IMR-90 (cell line): ENCODE measurements at regions not wholly inside any gene's neighbourhood (a gene's known extent, or its start where the extent isn't known, plus 50 kb on each side); places are given as distances from the start of the nearest gene placed in this dataset.

ENCODE experiments used
- ATAC-seq: fragments of 200-7000 bp; cut with Tn5 transposase; 2 replicates; pipeline ENCODE4 v1.9.1; 2020; ENCODE audit warnings: low read depth, mild to moderate bottlenecking, moderate library complexity
- BruUV-seq: library from RNA; stranded (reverse); fragments of 400-500 nt; replicated peaks from 2 replicates; lab custom pipeline; 2021; lab: Mats Ljungman, UMichigan
- CTCF ChIA-PET: fragments of 300-600 bp; formaldehyde crosslinking; extraction: SDS; loops from one replicate; lab custom pipeline; 2021; ENCODE audit warnings: antibody characterized with exemption; lab: Yijun Ruan, JAX
- POLR2A ChIA-PET: fragments of 300-600 bp; sonication (Branson Sonifier 250); formaldehyde crosslinking; loops from one replicate; lab custom pipeline; 2022; ENCODE audit warnings: antibody characterized with exemption; ENCODE audit not compliant: unreplicated experiment; lab: Charles Lee
- DNase-seq: peaks from one replicate; pipeline ENCODE4 v3.0.0; 2013
- H2AFZ ChIP-seq: replicated peaks from 2 replicates; pipeline ENCODE3; 2013; ENCODE audit warnings: low read length, mild to moderate bottlenecking; ENCODE audit not compliant: poor library complexity
- H2AK5ac ChIP-seq: 2 replicates; pipeline ENCODE4 v1.6.1; 2013; ENCODE audit warnings: low read depth, low read length, inconsistent platforms
- H2AK9ac ChIP-seq: replicated peaks from 2 replicates; pipeline ENCODE3; 2013; ENCODE audit warnings: mild to moderate bottlenecking, low read depth, low read length, moderate library complexity; ENCODE audit not compliant: poor library complexity
- H2BK120ac ChIP-seq: 2 replicates; pipeline ENCODE4 v1.6.1; 2013; ENCODE audit warnings: low read depth, low read length, inconsistent platforms
- H2BK15ac ChIP-seq: 3 replicates; pipeline ENCODE4 v1.6.1; 2013; ENCODE audit warnings: low read depth, low read length, inconsistent platforms
- H2BK20ac ChIP-seq: 2 replicates; pipeline ENCODE4 v1.6.1; 2013; ENCODE audit warnings: low read depth, mild to moderate bottlenecking, inconsistent platforms, low read length, moderate library complexity
- H2BK5ac ChIP-seq: 2 replicates; pipeline ENCODE4 v1.6.1; 2013; ENCODE audit warnings: mild to moderate bottlenecking, low read depth, low read length, inconsistent platforms; ENCODE audit not compliant: poor library complexity, severe bottlenecking
- H3K14ac ChIP-seq: replicated peaks from 2 replicates; pipeline ENCODE4 v1.6.1; 2013; ENCODE audit warnings: low read depth, low read length, inconsistent platforms
- H3K18ac ChIP-seq: 2 replicates; pipeline ENCODE4 v1.6.1; 2013; ENCODE audit warnings: low read depth, low read length, control low read depth
- H3K23ac ChIP-seq: 2 replicates; pipeline ENCODE4 v1.6.1; 2013; ENCODE audit warnings: low read depth, low read length, inconsistent platforms
- H3K27ac ChIP-seq: 2 replicates; pipeline ENCODE4 v1.5.1; 2013; ENCODE audit warnings: mild to moderate bottlenecking, control low read depth, low read length; ENCODE audit not compliant: insufficient read depth
- H3K27me3 ChIP-seq: 2 replicates; pipeline ENCODE4 v1.6.1; 2013; ENCODE audit warnings: low read length; ENCODE audit not compliant: control insufficient read depth, insufficient read depth
- H3K36me3 ChIP-seq: 2 replicates; pipeline ENCODE4 v1.6.1; 2013; ENCODE audit warnings: low read length, mixed read lengths; ENCODE audit not compliant: control insufficient read depth, insufficient read depth
- H3K4ac ChIP-seq: 2 replicates; pipeline ENCODE4 v1.6.1; 2013; ENCODE audit warnings: low read depth, low read length, inconsistent platforms
- H3K4me1 ChIP-seq: 2 replicates; pipeline ENCODE4 v1.6.1; 2013; ENCODE audit warnings: low read length, mixed read lengths; ENCODE audit not compliant: control insufficient read depth, insufficient read depth
- H3K4me2 ChIP-seq: 2 replicates; pipeline ENCODE4 v1.6.1; 2013; ENCODE audit warnings: low read depth, mild to moderate bottlenecking, control low read depth, low read length, moderate library complexity
- H3K4me3 ChIP-seq: 2 replicates; pipeline ENCODE4 v1.5.1; 2013; ENCODE audit warnings: low read depth, mild to moderate bottlenecking, control low read depth, low read length, moderate library complexity; ENCODE audit not compliant: insufficient read depth
- H3K56ac ChIP-seq: 2 replicates; pipeline ENCODE4 v1.6.1; 2013; ENCODE audit warnings: low read length, inconsistent platforms; ENCODE audit not compliant: insufficient read depth; ENCODE audit errors: extremely low read depth
- H3K79me1 ChIP-seq, 2 experiments: 2 replicates each; pipeline ENCODE4 v1.6.1; 2013; ENCODE audit warnings: low read length in 2 of 2, inconsistent platforms in 1 of 2, low read depth in 1 of 2
- H3K9ac ChIP-seq: 2 replicates; pipeline ENCODE4 v1.6.1; 2013; ENCODE audit warnings: low read depth, low read length, control low read depth
- H3K9me1 ChIP-seq: 2 replicates; pipeline ENCODE4 v1.6.1; 2013; ENCODE audit warnings: low read length, inconsistent platforms; ENCODE audit not compliant: insufficient read depth
- H3K9me3 ChIP-seq: 2 replicates; pipeline ENCODE4 v1.6.1; 2013; ENCODE audit warnings: low read length; ENCODE audit not compliant: control insufficient read depth, insufficient read depth
- H4K20me1 ChIP-seq: 2 replicates; pipeline ENCODE4 v1.6.1; 2013; ENCODE audit warnings: low read length, inconsistent platforms; ENCODE audit not compliant: insufficient read depth
- H4K5ac ChIP-seq: 2 replicates; pipeline ENCODE4 v1.6.1; 2013; ENCODE audit warnings: mild to moderate bottlenecking, low read depth, low read length, control low read depth
- H4K8ac ChIP-seq, 2 experiments: 2 replicates each; pipeline ENCODE4 v1.6.1; 2013; ENCODE audit warnings: low read depth in 2 of 2, low read length in 2 of 2, control low read depth in 1 of 2, inconsistent platforms in 1 of 2
- H4K91ac ChIP-seq: 2 replicates; pipeline ENCODE4 v1.6.1; 2013; ENCODE audit warnings: low read depth, low read length, inconsistent platforms; ENCODE audit not compliant: insufficient read depth
- FOS ChIP-seq: fragments of 150-350 bp; IDR thresholded peaks from 2 replicates; pipeline ENCODE4 v1.6.1; 2016; ENCODE audit warnings: low read depth, low read length
- NFE2L2 ChIP-seq: fragments of 150-350 bp; IDR thresholded peaks from 2 replicates; pipeline ENCODE4 v1.6.1; 2016; ENCODE audit warnings: low read depth, mild to moderate bottlenecking, low read length
- RAD21 ChIP-seq: IDR thresholded peaks from 2 replicates; pipeline ENCODE4 v1.6.1; 2012; ENCODE audit warnings: low read length, improper control_type of control experiment
- WGBS, 2 experiments: methylation state at CpG; one replicate each; pipeline versions ENCODE4 v1.1.5 to v1.1.7; 2013; ENCODE audit warnings: missing lambda C conversion rate in 2 of 2; ENCODE audit not compliant: insufficient read length in 1 of 2; ENCODE audit errors: extremely low coverage in 2 of 2; 5-methylcytosine and 5-hydroxymethylcytosine counted together
- dilution Hi-C: fragments of 300-500 bp; cut with HindIII; formaldehyde crosslinking; loops from one replicate; pipeline ENCODE4 v1.14.3; 2018; ENCODE audit warnings: low sequenced_read_pairs; ENCODE audit not compliant: unreplicated experiment
- in situ Hi-C: fragments of 300-500 bp; cut with MboI; formaldehyde crosslinking; loops from 3 replicates; pipeline ENCODE4 v1.14.3; 2019; ENCODE audit warnings: low sequenced_read_pairs, inconsistent platforms, mixed read lengths
- intact Hi-C: fragments of 100-400 bp; cut with micrococcal nuclease; formaldehyde crosslinking; loops from 2 replicates; pipeline ENCODE4 v1.10.0; 2022
- TF ChIP-seq, protein P1 (sequence below): conservative IDR thresholded peaks from 2 replicates; pipeline ENCODE4 v1.5.1; 2012; ENCODE audit warnings: mild to moderate bottlenecking, low read depth, low read length, improper control_type of control experiment
- TF ChIP-seq, protein P2 (sequence below): fragments of 150-350 bp; IDR thresholded peaks from 2 replicates; pipeline ENCODE4 v1.6.1; 2017; ENCODE audit warnings: mild to moderate bottlenecking, antibody characterized with exemption, low read length, low read depth

- H3K56ac ChIP-seq = no peak overlapping the region
- H3K27me3 ChIP-seq = no peaks in the 10 kb centered on the region
- no peak overlapping the region for H4K5ac ChIP-seq
- H3K9me3 ChIP-seq = no peaks in the 10 kb centered on the region
- no peak overlapping the region for H3K18ac ChIP-seq
- dilution Hi-C loops (no loop called here), in situ Hi-C loops (no loop called here), intact Hi-C loops (no loop called here)
- no peak overlapping the region for H2BK15ac ChIP-seq
- DNase-seq (peak; percentile 55), ATAC-seq (peak; percentile 81)
- peak overlapping the region; percentile 44 for H2BK5ac ChIP-seq
- H3K9me1 ChIP-seq = no peaks in the 10 kb centered on the region
- ChIA-PET POLR2A (interaction anchor here (0.6 kb wide), 1 partner anchor 11 kb away, joined by 3 read pairs; no protein-coding TSS in a partner anchor), CTCF (interaction anchor here (1.0 kb wide), 1 partner anchor 545 kb away, joined by 4 read pairs; no protein-coding TSS in a partner anchor)
- H2BK120ac ChIP-seq = 0 out of 2 replicates have a peak overlapping the region, but pooled peaks have one; percentile 21
- no peak overlapping the region for H3K23ac ChIP-seq
- H3K4me1 ChIP-seq = peaks cover 3% of the 10 kb centered on the region; the same call in 1 of the 2 replicates
- no peak overlapping the region for H3K9ac ChIP-seq
- no peak overlapping the region for H2AK9ac ChIP-seq
- no peak overlapping the region for H4K91ac ChIP-seq
- H2AK5ac ChIP-seq = no peak overlapping the region
- BruUV-seq = no TSS peak
- H2AFZ ChIP-seq = no peak overlapping the region
- no peak overlapping the region for H4K8ac ChIP-seq
- no peak overlapping the region for H3K4ac ChIP-seq
- no peak overlapping the region for H3K4me3 ChIP-seq
- H3K79me1 ChIP-seq = no peaks in the 10 kb centered on the region
- peak; percentile 39 for TF ChIP-seq RAD21
- no peak for TF ChIP-seq NFE2L2
- TF ChIP-seq FOS = no peak
- TF ChIP-seq, protein P1, sequence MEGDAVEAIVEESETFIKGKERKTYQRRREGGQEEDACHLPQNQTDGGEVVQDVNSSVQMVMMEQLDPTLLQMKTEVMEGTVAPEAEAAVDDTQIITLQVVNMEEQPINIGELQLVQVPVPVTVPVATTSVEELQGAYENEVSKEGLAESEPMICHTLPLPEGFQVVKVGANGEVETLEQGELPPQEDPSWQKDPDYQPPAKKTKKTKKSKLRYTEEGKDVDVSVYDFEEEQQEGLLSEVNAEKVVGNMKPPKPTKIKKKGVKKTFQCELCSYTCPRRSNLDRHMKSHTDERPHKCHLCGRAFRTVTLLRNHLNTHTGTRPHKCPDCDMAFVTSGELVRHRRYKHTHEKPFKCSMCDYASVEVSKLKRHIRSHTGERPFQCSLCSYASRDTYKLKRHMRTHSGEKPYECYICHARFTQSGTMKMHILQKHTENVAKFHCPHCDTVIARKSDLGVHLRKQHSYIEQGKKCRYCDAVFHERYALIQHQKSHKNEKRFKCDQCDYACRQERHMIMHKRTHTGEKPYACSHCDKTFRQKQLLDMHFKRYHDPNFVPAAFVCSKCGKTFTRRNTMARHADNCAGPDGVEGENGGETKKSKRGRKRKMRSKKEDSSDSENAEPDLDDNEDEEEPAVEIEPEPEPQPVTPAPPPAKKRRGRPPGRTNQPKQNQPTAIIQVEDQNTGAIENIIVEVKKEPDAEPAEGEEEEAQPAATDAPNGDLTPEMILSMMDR = 0 out of 2 replicates have a peak, but pooled peaks have one; percentile 13
- TF ChIP-seq, protein P2, sequence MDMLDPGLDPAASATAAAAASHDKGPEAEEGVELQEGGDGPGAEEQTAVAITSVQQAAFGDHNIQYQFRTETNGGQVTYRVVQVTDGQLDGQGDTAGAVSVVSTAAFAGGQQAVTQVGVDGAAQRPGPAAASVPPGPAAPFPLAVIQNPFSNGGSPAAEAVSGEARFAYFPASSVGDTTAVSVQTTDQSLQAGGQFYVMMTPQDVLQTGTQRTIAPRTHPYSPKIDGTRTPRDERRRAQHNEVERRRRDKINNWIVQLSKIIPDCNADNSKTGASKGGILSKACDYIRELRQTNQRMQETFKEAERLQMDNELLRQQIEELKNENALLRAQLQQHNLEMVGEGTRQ = no peak
- peak overlapping the region; percentile 20; the same call in 1 of the 2 replicates for H2BK20ac ChIP-seq
- H3K27ac ChIP-seq = no peak overlapping the region
- no peaks in the 10 kb centered on the region for H4K20me1 ChIP-seq
- no peaks in the 10 kb centered on the region for H3K36me3 ChIP-seq
- H3K14ac ChIP-seq = no peak overlapping the region
- no CpG with 5 or more reads among the region's 5 CpGs for WGBS, 2 experiments
- H3K4me2 ChIP-seq = no peak overlapping the region
Observed at GRCh38 chr1:188489336-188490112, 1660.8 kb downstream of the PLA2G4A start.
